NCI-H345 (cell line): ENCODE measurements at regions not wholly inside any gene's neighbourhood (a gene's known extent, or its start where the extent isn't known, plus 50 kb on each side); places are given as distances from the start of the nearest gene placed in this dataset.
"Not testable (repeated sequence)": the region's sequence is repeated elsewhere in the genome, so short reads cannot be mapped to it uniquely, and the experiment has no call there.

ENCODE experiments used
- DNase-seq: peaks from one replicate; lab custom pipeline; 2025; lab: John Stamatoyannopoulos, UW

DNA sequence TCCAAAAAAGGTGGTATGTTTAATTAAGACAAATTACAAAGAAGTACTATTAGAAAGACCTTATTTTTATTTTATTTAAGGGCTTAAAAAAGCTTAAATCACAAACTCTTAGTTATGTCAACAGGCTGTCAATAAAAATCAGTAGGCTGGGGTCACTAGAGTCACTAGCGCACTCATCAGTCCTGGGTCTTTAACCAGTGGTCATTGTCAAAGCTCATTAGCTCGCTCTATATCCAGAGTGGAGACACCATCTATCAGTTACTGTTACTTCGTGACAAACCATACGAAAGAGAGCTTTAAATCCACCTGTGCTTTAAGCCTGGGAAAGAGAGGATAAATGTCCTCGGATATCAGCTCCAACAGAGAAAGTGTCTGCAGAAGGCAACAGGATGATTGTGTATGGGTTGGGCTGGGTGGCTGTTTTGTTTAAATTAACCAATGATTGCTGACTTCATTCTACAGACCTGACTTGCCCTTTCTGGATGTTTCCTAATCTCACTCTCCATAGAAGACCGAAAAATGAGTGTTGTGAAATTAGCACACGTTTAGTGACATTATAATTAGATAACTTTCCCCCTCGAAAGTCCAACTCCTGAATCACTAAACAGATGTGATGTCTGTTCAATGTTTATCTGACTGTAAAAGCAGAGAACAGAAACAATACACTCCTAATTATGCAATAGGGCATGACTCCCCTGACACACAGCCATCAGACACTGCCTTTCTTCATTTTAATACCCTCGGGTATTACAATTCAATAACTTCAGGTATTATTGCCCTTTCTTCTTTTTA lies 123.6 kb upstream of the TNPO1 start:
- no peak for DNase-seq

DNA sequence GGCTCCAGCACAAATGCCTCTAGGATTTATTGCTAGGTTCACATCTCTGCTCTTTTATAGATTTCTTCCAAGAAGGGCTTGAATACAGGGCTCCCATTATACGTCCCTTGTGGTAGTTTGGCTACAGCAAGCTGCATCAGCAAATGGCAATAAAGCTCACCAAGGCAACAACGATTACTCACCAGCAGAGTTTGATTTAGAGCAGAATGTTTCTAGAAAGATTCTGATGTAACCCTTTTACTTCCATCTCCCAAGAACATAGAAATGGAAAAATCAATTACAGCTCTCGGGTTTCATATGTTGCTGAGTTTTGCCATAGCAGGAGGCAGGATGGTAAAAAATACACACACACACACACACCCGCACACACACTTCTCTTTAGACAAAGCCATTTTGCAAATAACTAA lies 124.2 kb upstream of the TNPO1 start:
- DNase-seq = no peak

DNA sequence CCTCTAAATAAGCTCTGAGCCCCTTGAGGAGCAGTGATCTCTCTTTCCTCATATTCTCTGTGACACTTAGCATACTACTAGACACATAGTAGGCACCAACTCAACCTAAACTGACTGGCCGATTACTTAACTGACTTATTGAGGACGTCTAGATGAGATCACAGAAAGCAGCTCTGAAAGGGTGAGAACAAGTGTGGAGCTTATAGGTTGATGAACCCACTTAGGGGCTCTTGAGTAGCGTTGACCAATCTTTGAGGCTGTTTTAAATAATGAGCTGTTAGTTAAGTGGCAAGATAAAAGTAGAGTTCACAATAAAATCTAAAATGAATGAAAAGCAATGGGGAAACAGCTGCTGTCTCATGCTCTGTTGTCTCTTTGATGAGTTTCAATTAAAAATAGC lies 124.7 kb upstream of the TNPO1 start:
- DNase-seq = no peak

DNA sequence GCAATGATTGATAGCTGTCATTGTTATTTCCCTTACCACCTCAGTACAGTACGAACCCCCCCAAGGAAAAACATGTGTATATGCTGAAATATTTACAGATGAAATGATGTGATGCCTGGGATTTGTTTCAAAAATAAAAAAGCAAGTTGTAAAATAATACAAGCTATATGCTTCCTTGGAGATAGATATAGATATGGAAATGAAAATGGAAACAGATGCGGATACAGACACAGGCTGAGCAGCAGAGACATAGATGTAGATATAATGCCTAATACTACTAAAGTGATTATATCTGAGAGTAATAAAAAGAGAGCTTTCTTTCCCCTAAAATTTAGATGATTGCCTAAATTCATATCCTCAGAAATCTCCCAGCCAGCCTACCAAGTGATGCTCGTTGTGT lies 127.5 kb upstream of the TNPO1 start:
- DNase-seq = no peak

DNA sequence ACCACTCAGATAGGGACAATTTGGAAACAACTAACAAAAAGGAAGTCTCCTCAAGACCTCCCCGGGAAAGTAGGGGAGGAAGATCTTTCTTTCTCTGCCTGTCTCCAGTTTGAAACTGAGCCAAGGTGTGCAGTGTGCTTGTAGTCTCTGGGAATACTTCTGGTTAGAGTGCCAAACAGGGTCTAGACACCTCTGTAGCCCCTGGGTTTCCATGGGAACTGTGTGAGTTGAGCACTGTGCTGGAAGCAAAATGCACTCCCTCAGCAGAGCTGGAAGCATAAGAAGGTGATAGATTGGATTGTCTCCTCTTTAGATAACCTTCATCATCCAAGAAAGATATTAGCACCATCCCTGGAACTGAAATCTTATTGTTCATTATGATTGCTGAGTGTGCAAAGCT lies 129.2 kb upstream of the TNPO1 start:
- DNase-seq = no peak

DNA sequence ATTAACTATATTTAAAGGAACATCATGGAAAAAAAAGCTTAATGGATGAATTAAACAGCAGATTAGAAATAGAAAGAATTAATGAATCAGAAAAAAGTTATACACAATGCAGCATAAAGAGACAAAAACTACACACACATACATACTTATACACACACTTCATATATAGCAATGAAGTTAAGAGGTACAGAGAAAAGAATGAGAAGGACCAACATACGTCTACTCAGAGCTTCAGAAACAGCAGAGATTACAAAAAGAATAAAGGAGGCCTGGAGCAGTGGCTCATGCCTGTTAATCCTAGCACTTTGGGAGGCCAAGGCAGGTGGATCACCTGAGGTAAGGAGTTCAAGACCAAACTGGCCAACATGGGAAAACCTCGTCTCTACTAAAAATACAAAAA lies 133.9 kb upstream of the TNPO1 start:
- DNase-seq = no peak

DNA sequence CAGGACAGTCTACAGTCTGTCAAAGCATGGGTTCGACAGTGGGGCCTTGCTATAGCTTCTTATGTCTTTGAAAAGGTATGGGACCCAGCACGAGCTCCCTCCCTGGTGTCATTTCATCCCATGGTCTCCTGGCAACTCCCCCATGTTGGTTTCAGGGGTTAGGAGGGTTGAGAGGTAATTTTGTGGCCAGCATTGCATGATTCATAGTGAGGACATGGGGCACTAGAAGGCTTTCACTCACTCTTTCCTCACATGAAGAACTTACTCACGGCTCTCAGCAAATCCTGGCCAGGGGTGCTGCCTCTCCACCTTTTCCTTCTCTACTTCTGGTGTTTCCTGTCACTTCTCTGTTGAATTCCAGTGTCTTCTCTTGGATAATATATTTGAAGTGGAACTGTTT lies 134.7 kb upstream of the TNPO1 start:
- DNase-seq = no peak

DNA sequence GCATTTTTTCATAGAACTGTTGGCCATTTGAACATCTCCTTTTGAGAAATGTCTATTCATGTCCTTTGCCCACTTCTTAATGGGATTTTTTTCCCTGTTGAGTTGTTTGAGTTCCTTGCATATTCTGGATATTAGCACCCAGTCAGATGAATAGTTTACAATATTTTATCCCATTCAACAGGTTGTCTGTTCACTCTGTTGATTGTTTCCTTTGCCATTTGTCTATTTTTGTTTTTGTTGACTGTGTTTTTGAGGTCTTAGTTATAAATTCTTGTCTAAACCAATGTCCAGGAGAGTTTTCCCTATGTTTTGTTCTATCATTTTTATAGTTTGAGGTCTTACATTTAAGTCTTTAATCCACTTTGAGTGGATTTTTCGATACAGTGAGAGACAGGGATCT lies 139.0 kb upstream of the TNPO1 start:
- no peak for DNase-seq

DNA sequence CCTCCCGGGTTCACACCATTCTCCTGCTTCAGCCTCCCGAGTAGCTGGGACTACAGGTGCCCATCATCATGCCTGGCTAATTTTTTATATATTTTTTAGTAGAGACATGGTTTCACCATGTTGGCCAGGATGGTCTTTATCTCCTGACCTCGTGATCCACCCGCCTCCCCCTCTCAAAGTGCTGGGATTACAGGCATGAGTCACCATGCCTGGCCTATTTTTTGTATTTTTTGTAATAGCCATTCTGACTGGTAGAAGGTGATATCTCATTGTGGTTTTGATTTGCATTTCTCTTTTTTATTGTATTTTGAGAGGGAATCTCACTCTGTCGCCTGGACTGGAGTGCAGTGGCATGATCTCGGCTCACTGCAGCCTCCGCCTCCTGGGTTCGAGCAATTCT lies 139.6 kb upstream of the TNPO1 start:
- DNase-seq = not testable (repeated sequence)

DNA sequence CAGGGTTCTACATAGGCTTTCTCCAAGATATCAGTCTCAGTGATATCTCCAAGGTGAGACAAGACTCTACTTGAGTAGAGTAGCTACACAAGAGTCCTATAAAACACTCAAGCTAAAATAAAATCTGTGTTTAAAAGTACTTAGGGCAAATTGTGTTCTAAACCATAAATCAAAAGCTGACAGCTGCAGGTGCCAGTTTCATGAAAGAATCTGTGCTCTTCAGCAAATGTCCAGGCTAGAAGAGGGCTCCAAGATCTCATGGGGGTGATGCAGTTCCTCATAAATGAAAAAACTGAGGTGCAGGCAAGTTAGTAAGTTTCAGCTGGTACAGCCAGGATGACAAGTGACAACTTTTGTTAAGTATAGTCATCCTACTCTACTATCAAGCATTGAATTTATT lies 142.8 kb upstream of the TNPO1 start:
- DNase-seq = no peak

DNA sequence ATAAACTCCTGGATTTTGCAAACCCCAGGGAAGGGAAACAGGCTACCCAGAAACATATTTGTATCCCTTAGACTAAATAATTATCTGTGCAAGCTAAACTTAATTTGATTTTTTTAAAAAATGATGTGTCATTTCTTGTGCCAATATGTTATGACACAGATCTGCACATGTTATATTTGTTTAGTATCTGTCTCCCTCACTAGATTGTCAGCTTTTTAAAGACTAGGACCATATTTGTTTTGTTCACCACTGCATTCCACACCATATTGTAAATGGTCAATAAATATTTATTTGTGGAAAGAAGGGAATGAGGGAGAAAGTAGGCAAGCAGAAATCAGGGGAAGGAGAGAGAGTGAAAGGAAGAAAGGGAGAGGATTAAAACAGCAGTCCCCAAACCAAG lies 143.3 kb upstream of the TNPO1 start:
- no peak for DNase-seq

DNA sequence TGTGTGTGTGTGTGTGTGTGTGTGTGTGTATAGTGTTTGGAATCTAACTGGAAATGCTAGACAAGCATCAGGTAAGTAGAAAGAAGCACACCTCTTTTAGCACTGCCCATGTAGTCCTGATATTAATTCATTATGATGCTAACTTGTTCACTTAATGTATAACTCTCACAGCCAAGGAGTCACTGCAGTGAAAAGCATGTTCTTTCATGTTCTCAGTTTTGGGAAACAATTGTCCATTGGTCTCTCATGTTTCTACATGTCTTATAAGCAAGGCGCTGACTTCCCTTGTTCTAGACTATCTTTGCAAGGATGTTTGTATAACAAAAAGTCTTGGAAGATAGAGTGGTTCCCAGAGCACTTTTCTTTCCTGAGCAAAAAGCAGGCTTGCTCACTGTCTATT lies 148.8 kb upstream of the TNPO1 start:
- DNase-seq = no peak

DNA sequence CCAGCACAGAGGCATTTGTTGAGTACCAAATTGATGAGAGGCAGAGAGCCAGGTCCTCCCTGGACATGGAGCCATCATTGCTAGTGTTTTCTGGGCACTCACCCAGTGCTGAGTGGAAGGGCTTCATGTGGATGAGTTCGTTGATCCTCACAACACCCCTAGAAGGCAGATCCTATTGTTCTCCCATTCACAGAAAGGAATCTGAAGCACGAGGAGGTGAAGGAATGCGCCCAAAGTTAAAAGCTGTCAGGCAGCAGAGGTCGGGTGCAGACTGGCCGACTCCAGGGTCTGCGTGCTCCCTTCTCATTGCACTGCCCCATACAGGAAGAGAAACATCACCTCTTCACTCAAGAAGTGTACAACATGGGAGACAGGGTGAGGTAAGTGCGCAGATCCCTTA lies 153.5 kb upstream of the TNPO1 start:
- DNase-seq = no peak

DNA sequence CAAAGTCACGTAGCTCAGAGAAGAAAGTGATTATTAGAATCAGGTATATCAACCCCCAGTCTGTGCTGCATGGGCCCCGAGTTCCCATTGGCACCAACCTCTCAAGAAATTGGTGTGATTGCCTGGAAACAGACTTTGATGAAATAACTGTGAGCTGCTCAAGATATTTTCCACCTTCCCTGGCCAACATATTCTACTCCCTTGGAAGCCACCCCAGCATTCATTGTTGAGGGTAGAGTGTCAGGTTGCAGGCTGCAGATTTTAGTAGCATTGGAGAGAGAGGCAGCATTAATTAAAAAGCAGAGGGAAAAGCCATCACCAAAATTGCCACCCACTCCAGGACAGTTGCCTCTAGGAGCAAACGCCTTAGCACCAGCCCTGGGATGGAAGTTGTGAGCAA lies 154.2 kb upstream of the TNPO1 start:
- no peak for DNase-seq

DNA sequence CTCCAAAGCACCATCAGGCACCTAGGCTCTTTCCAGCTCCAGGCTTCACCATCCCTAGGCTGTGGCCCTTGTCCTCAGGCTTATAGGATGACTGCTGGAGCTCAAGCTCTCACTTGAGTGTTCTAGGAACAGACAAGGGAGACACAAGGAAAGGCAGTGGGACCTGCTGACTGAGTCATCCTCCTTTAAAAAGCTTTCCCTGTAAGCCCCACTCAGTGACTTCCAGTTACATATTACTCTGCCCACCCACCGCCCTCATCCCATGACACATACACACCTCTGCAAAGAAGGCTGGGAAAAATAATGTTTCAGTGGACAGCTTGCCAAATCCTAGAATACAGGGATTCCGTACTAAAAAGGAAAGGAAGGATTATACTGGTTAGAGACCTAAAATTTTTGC lies 154.2 kb upstream of the ZNF366 start:
- DNase-seq = no peak

DNA sequence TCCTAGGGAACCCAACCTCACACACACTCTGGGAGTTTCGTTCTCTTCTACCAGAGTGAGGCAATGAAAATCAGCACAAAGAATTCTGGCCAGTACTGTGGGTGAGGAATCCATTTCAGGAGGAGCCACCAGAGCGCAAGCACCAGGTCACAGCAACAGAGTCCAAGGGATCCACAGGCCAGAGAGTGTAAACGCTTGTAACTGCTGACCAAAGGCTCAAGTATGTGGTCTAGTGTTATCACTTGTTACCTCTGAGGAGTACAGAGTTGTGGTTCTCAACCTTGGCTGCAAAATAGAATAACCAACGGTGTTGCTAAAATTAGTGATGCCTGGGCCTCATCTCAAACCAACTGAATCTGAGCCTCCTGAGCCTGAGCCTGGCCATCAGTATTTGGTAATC lies 152.5 kb upstream of the ZNF366 start:
- no peak for DNase-seq

DNA sequence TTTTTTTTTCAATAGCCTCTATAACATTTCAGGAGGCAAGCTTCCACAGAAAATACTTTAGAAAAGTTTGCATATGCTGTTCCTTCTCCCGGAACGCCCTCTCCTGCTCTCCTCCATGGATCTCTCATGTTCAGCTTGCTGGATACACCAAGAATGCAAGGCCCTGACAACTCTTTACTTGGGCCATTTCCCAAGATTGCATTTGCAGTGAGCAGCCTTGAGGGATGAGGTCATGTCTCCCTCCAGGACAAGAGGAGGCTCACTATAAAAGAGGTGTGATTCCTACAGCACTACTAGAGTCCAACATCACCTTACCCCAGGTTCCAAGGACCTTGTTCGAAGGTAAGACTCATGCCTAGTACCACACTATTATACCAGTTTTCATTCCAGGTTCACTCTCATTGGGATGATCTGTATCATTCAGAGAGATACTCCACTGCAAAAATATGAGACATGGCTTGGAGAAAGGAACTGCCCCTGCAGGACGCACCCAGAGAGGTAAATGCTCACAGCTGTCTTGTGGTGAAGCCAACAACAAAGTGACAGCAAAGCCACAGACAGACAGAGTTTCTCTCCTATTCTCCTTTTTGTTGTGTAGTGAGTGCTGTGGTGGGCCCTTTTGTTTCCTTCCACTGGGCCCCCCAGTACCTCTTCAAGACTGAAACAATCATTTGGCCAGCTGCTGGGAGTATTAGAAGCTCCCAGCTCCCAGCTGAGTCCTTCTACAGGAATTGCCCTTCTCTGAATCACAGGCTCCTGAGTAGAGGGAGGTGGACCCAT lies 151.7 kb upstream of the ZNF366 start:
- DNase-seq = no peak

DNA sequence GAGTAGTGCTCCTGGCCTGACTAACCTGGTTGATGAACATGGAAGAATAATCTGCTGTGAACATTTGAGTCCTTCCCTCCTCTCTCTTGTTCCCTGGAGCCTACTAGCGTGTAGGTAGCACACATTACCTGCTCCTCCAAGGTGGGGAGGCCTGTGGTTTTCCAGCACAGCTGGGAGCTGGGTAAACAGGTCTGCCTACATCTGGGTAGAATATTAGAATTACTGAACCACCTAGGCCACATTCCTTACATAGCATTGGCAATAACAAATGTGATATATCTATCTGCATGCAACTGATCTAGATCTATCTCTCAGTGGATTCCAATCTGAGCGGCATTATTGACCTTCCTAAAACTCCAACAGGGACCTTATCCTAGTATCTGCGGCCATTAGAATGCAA lies 151.0 kb upstream of the ZNF366 start:
- no peak for DNase-seq

DNA sequence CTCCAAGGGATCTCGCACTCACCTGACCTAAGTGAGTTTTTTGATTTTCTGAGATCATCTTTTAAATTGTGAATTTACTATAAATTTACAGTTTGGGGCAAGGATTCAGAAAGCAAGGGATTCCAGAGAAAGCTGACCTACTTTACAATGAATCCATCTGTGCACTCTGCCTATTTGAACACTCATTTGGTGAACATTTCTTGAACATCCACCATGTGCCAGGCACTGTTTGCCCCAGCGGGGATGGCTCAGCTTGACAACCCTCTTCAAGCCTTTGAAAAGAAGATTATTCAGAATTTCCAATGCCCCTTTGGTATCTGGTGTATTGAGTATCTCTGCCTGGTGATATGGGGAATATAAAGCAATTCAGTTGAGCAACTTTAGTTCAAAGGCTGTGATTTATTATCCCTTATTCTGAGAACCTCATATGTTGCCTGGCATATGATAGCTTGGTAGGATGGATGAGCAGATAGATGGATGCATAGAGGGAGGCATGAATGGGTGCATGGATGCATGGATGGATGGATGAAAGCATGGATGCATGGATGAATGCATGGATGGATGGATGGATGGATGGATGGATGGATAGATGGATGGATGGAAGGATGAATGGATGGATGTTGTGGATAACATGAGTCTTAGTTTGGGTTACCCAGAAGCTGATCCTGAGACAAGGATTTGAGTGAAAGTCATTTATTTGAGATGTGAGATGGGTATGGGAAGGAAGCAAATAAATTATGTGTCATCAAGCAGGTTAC lies 149.7 kb upstream of the ZNF366 start:
- no peak for DNase-seq

DNA sequence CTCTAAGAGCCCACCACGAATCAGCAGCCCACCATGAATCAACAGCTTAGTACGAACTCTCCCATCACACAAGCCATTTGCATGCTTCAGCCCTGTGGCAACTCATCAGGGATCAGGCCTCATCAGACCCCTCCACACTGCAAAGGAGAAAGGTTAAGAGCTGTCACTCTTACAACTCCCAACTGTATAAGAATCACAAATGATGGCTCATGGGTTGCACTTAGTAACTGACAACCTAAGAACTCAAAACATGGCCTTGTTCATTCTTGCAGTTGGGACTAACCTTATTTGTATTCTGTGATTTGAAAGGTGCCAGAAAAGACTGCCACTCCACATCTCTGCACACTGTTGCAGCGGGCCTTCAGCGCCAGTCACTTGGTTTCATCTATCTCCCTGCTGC lies 149.1 kb upstream of the ZNF366 start:
- no peak for DNase-seq

DNA sequence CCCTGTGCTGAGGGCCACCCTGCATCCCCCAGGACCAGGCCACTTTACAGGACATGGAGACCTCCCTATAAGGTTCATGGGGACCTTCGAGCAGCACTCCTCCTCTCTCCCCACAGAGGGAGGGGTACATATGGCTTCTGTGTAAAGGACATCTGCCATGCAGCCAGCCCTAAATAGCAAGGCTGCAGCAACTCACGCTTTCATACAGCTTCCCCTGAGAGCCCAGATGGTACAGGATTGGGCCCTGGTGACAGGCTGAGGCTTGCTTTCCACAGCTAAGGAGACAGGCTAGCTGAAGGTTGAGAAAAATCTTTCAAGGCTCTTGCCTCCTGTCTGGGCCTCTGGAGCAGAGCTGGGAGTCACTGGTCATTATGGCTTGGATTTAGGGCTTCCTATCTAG lies 147.0 kb upstream of the ZNF366 start:
- DNase-seq = no peak

DNA sequence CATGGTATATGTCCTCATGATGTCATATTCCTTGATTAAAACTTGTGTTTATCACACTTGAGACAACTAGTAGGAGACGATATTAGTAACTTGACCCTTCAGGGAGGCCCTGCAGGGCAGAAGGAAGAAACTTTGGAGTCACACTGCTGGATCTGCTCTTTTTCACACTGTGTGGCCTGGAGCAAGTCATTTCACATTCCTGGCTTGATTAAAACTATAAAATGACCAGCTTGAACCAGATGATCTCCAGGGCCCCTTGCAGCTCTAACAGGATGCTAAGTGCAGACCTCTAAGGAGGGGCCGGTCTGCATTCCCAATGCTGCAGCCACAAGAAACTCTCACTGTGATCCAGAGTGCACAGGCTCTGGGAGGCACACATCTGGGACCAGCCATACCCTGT lies 146.4 kb upstream of the ZNF366 start:
- DNase-seq = no peak

DNA sequence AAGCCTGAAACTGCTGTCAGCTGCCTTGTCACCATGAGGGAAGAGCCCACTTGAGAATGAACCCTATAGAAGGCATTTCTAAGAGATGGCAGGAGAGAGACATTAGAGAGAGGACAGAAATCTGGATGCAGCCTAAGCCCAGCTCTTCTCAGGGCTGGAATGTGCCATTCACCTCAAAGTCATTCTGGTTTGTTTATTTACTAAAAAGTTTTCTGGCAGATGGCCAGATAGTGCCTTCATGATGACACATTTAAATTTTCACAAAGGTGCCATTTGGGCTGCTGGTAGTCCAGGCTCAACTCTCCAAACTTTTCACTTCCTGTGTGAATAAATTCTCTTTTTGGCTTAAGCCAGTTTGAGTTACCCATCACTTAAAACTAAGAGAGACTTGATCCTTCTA lies 144.6 kb upstream of the ZNF366 start:
- DNase-seq = no peak
